HEK293 (cell line): ENCODE measurements at regions not wholly inside any gene's neighbourhood (a gene's known extent, or its start where the extent isn't known, plus 50 kb on each side); places are given as distances from the start of the nearest gene placed in this dataset.
"Not testable (repeated sequence)": the region's sequence is repeated elsewhere in the genome, so short reads cannot be mapped to it uniquely, and the experiment has no call there.

ENCODE experiments used
- CTCF ChIA-PET: fragments of 350-600 bp; formaldehyde crosslinking; extraction: SDS; loops from one replicate; lab custom pipeline; 2021; ENCODE audit warnings: antibody characterized with exemption; lab: Yijun Ruan, JAX
- POLR2A ChIA-PET: fragments of 300-600 bp; formaldehyde crosslinking; extraction: SDS; loops from one replicate; lab custom pipeline; 2020; ENCODE audit warnings: antibody characterized with exemption, inconsistent platforms; lab: Yijun Ruan, JAX
- H3K27ac ChIP-seq: fragments of 200-500 bp; sonication (Bioruptor generic); 2 replicates; pipeline ENCODE4 v1.5.1; 2014; ENCODE audit warnings: low read depth, low read length, control low read depth, inconsistent platforms; ENCODE audit errors: extremely low read depth
- H3K36me3 ChIP-seq, 2 experiments: fragments of 200-500 bp in 1 of 2; sonication (Bioruptor generic) in 1 of 2; 1 replicate in 1 of 2; 2 replicates in 1 of 2; pipeline ENCODE4 v1.5.1; 2014 to 2017; ENCODE audit warnings: inconsistent platforms in 2 of 2, low read length in 2 of 2; ENCODE audit not compliant: control insufficient read depth in 2 of 2, insufficient read depth in 1 of 2
- H3K4me1 ChIP-seq: fragments of 200-500 bp; sonication (Bioruptor generic); 2 replicates; pipeline ENCODE4 v1.5.1; 2014; ENCODE audit warnings: mild to moderate bottlenecking, low read length, inconsistent platforms; ENCODE audit not compliant: control insufficient read depth, insufficient read depth
- H3K4me3 ChIP-seq: 2 replicates; pipeline ENCODE4 v1.5.1; 2011; ENCODE audit warnings: low read depth, mild to moderate bottlenecking, control low read depth, low read length, moderate library complexity
- H3K9me3 ChIP-seq: fragments of 200-500 bp; sonication (Bioruptor generic); 2 replicates; pipeline ENCODE4 v1.5.1; 2014; ENCODE audit warnings: low read depth, low read length, inconsistent platforms; ENCODE audit not compliant: control insufficient read depth, insufficient read depth

DNA sequence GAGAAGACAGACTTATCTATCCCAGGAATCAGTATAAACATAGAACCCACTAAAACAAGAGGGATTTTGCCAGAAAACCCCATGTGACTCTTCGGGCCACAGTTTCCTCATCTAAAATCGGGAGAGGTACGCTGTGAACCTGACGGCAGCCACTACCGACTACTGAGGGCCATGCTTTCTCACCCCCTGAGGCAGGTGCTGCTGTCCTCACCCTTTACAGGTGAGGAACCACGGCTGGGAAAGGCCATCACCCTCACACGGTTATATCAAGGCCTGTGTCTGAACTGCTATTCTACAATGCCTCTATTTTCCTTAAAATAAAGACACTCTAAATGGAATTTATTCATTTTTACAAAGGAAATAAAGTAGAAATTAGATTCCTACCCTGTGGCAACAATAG, 73.4 kb upstream of the TNK2 start:
- H3K4me1 ChIP-seq, H3K4me3 ChIP-seq, CTCF ChIA-PET, H3K9me3 ChIP-seq, H3K27ac ChIP-seq, POLR2A ChIA-PET: not testable (repeated sequence)
- peaks cover 0 to 23% of the 10 kb centered on the region in 2 experiments; a peak in 1 of 3 replicates for H3K36me3 ChIP-seq

DNA sequence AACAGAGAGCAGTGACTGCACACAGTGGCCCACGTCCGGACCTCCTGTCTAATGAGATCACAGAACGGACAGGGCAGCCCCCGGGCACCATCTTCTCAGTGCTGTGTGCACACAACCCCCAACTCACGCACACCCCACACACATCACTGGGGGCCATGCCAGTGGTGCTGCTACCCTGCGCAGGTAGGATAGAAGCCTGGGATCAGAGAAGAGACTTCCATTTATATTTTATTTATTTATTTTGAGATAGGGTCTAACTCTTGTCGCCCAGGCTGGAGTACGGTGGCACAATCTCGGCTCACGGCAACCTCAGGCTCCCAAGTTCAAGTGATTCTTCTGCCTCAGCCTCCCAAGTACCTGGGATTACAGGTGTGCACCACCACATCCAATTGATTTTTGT, 71.5 kb upstream of the TNK2 start:
- H3K4me1 ChIP-seq, H3K9me3 ChIP-seq, POLR2A ChIA-PET, H3K27ac ChIP-seq, H3K4me3 ChIP-seq, CTCF ChIA-PET: not testable (repeated sequence)
- peaks cover 0 to 28% of the 10 kb centered on the region in 2 experiments; a peak in 1 of 3 replicates for H3K36me3 ChIP-seq

DNA sequence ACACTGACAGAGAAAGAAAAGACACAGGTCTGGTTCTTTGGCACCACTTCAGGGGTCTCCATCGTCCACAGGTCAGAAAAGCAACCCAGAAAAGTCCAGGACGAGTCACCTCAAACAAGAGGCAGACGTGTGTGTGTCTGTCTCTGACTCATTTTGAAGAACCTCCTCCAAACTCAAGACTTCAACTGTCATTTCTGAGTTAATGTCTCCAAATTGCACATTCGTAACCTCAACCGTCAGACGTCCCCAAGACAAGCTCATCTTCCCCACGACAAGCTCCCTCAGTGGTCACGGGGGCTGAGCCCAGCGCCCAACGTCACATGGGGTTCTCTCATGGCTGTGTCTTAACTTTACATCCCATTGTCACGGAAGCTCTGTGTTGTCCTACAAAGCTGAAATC, 70.2 kb upstream of the TNK2 start:
- CTCF ChIA-PET = not testable (repeated sequence)

DNA sequence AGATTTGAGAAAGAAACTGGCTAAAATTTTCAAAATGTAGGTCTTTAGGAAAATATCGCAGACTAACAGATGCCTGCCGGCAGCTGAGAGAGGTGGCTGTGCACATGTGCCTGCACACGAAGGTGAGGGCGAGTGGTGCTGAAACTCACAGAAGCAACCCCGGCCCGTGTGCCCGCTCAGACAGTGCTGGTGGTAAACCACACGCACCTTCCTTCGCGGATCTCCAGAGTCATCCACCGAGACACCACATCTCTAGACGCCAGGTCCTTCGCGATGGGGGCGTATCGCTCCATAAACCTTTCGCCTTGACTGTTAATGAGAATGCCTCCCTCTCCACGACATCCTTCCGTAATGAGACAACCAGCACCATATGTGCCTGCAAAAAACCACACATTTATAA, 68.5 kb upstream of the TNK2 start:
- H3K36me3 ChIP-seq = peaks cover 0 to 15% of the 10 kb centered on the region in 2 experiments; a peak in 2 of 3 replicates
- H3K27ac ChIP-seq, CTCF ChIA-PET, H3K4me3 ChIP-seq, POLR2A ChIA-PET, H3K9me3 ChIP-seq, H3K4me1 ChIP-seq: not testable (repeated sequence)

More for the DNA sequence above, 70.2 kb upstream of the TNK2 start:
- H3K27ac ChIP-seq, H3K9me3 ChIP-seq, POLR2A ChIA-PET, H3K4me1 ChIP-seq, H3K4me3 ChIP-seq: not testable (repeated sequence)
- H3K36me3 ChIP-seq = peaks cover 0 to 20% of the 10 kb centered on the region in 2 experiments; a peak in 1 of 3 replicates

DNA sequence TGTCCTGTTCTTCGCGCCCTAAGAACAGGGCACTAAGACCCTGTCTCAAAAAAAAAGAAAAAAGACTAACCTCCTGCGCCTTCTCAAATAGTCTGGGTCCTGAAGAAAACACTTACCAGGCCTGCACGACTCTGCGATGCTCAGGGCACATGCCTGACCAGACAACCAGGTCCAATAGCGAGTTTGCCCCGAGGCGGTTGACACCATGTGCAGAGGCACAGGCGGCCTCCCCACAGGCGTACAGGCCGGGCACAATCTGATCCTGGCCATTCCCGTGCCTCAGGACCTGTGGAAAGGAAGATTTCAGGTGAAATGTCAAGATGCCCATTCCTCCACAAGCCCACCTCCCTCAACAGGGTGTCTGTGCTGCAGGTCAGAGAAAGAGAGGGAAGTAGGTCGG, 65.9 kb upstream of the TNK2 start:
- H3K4me3 ChIP-seq, H3K9me3 ChIP-seq, H3K27ac ChIP-seq, CTCF ChIA-PET, POLR2A ChIA-PET, H3K4me1 ChIP-seq: not testable (repeated sequence)
- peaks cover 0 to 25% of the 10 kb centered on the region in 2 experiments; a peak in 2 of 3 replicates for H3K36me3 ChIP-seq

DNA sequence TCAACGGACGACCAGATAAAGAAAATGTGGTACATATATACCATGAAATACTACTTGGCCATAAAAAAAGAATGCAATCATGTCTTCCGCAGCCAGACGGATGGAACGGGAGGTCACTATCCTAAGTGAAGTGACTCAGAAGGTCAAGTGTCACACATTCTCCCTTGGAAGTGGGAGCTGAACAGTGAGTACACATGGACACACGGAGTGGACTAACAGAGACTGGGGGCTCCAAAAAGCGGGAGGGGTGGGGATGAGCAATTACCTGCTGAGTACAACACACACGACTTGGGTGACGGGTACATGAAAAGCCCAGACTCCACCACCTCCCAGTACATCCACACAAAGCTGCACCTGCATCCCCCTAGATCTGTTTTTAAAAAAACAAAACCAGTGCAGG, 62.5 kb upstream of the TNK2 start:
- peaks cover 0 to 25% of the 10 kb centered on the region in 2 experiments; a peak in 2 of 3 replicates for H3K36me3 ChIP-seq

DNA sequence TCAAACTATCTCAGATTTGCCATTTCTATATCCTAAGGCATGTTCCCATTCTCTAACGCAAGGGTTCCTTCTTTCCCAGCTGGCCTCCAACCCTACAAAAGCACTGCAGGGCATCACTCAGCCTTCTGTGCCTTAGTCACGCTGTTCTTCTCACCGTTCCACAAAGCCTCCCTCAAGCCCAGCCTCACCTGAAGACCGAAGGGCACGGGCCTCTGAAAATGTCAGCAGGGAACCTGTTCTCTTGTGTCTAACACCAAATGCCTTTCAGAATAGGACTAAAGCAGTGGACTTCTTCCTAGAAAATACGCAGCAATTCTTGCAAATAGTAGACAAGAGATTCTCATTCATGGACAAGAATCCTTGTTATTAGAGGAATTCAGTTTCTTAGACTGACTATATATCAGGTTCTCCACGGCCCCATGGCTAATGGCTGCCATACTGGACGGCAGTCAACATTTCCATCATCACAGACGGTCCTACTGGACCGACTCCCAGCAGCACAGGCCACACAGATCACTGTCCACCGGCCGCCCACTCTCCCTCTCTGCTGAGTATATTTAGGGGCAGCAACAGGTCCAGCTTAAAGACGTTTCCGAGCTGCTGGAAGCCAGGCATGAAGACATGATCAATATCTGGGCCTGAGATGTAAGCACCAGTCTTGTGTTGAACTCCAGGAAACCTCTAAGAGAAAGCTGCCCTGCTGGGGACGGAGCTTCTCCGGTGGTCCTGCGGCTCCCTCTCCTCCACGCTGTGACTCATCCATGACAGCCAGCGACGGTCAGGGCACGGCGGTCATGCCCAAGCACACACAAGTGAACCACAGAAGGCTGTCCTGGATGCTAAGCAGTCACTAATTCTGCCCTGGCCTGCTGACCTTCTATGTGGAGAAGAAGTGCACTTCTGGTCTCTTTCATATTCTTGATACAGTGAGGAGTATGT, 61.8 kb upstream of the TNK2 start:
- POLR2A ChIA-PET, H3K4me3 ChIP-seq, H3K27ac ChIP-seq, H3K4me1 ChIP-seq, H3K9me3 ChIP-seq: not testable (repeated sequence)
- peaks cover 0 to 28% of the 10 kb centered on the region in 2 experiments; a peak in 2 of 3 replicates for H3K36me3 ChIP-seq
- CTCF ChIA-PET = interaction anchor here (0.6 kb wide), 1 partner anchor 549 kb away, joined by 3 read pairs; no protein-coding TSS in a partner anchor

More for the DNA sequence above, 62.5 kb upstream of the TNK2 start:
- POLR2A ChIA-PET, H3K4me1 ChIP-seq, H3K27ac ChIP-seq, H3K4me3 ChIP-seq, H3K9me3 ChIP-seq: not testable (repeated sequence)
- CTCF ChIA-PET = interaction anchor here (0.6 kb wide), 1 partner anchor 548 kb away, joined by 3 read pairs; no protein-coding TSS in a partner anchor

DNA sequence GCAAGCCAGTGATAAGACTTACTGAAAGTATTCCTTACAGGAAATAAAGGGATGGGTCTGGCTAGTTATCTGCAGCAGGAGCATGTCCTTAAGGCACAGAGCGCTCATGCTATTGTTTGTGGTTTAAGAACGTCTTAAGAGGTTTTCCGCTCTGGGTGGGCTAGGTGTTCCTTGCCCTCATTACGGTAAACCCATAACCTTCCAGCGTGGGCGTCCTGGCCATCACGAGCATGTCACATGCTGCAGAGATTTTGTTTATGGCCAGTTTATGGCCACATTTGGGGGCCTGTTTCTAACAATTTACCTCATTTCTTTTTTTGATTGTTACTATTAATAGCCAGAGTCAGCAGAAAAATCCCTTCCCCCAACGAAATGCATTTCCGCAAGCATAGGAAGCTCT, 61.0 kb upstream of the TNK2 start:
- H3K36me3 ChIP-seq = peaks cover 0 to 35% of the 10 kb centered on the region in 2 experiments; a peak in 2 of 3 replicates
- H3K9me3 ChIP-seq, POLR2A ChIA-PET, CTCF ChIA-PET, H3K4me3 ChIP-seq, H3K4me1 ChIP-seq, H3K27ac ChIP-seq: not testable (repeated sequence)

DNA sequence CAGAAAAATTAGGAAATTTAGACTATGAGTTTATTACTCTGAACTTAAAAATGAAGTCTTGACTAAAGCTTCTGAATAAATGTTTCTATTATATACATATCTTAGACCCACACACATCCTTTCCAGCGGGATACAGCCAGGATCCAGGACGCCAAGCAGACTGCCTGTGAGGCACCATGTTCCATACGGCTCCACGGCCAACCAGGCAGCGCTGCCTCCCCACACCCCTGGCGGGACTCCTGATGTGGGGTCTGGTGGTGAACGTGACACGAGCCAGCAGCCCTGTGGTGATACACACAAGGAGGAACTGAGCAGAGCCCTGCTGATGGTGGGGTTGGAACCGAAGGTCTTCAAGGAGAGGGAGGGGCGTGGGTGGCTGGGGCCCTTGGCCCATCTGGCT, 59.8 kb upstream of the TNK2 start:
- H3K27ac ChIP-seq, CTCF ChIA-PET, H3K4me1 ChIP-seq, H3K9me3 ChIP-seq, H3K4me3 ChIP-seq, POLR2A ChIA-PET: not testable (repeated sequence)
- H3K36me3 ChIP-seq = peaks cover 0 to 35% of the 10 kb centered on the region in 2 experiments; a peak in 2 of 3 replicates

DNA sequence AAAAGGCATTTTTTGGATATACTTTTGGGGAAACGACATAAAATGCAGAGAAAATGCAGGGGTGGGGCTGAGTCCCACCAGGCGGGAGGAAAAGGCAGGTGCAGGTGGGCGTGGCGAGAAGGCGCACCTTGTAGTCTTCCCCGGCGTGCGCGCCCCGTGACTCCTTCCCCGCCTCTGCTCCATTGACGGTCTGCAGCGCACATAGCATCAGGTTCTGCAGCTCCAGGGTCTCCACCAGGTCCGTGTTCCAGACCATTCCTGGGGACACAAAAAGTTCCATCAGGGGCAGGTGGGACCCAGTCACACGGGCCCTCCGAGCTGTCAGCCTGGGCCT, 59.0 kb upstream of the TNK2 start:
- H3K27ac ChIP-seq, CTCF ChIA-PET, POLR2A ChIA-PET, H3K4me3 ChIP-seq, H3K9me3 ChIP-seq, H3K4me1 ChIP-seq: not testable (repeated sequence)
- H3K36me3 ChIP-seq = peaks cover 0 to 39% of the 10 kb centered on the region in 2 experiments; a peak in 2 of 3 replicates
